OCI-LY7 (cell line): ENCODE measurements at regions not wholly inside any gene's neighbourhood (a gene's known extent, or its start where the extent isn't known, plus 50 kb on each side); places are given as distances from the start of the nearest gene placed in this dataset.

Experiments used
- BruUV-seq: library from RNA; stranded (reverse); fragments of 400-500 nt; replicated peaks from 2 replicates; lab custom pipeline; 2021; lab: Mats Ljungman, UMichigan
- CTCF ChIA-PET: fragments of 300-600 bp; sonication (Branson Sonifier 250); formaldehyde crosslinking; loops from one replicate; lab custom pipeline; 2022; ENCODE audit warnings: antibody characterized with exemption; ENCODE audit not compliant: unreplicated experiment; lab: Charles Lee
- POLR2A ChIA-PET: fragments of 300-600 bp; sonication (Branson Sonifier 250); formaldehyde crosslinking; loops from one replicate; lab custom pipeline; 2022; ENCODE audit warnings: antibody characterized with exemption; lab: Charles Lee
- DNase-seq: peaks from one replicate; pipeline ENCODE4 v3.0.0-alpha.2; 2015; ENCODE audit warnings: low spot score
- H2AFZ ChIP-seq: fragments of 200-600 bp; sonication (generic), shearing (Covaris generic); 2 replicates; pipeline ENCODE4 v1.6.1; 2014; ENCODE audit warnings: mild to moderate bottlenecking, antibody characterized with exemption, low read length, moderate library complexity
- H3K27ac ChIP-seq: fragments of 200-600 bp; sonication (generic); 2 replicates; pipeline ENCODE4 v1.5.1; 2014; ENCODE audit warnings: mixed run types, low read depth, mild to moderate bottlenecking, moderate library complexity, low read length, inconsistent platforms; ENCODE audit not compliant: poor library complexity, severe bottlenecking
- H3K36me3 ChIP-seq: fragments of 200-600 bp; sonication (generic); 2 replicates; pipeline ENCODE4 v1.6.1; 2014; ENCODE audit warnings: mild to moderate bottlenecking, antibody characterized with exemption, low read length, moderate library complexity, mixed read lengths; ENCODE audit not compliant: insufficient read depth
- H3K4me1 ChIP-seq: fragments of 200-600 bp; sonication (generic); 2 replicates; pipeline ENCODE4 v1.5.1; 2014; ENCODE audit warnings: mild to moderate bottlenecking, low read length; ENCODE audit not compliant: insufficient read depth, poor library complexity, severe bottlenecking
- H3K4me2 ChIP-seq: fragments of 200-600 bp; sonication (generic); 2 replicates; pipeline ENCODE4 v1.6.1; 2014; ENCODE audit warnings: mild to moderate bottlenecking, low read length
- H3K4me3 ChIP-seq: fragments of 200-600 bp; sonication (generic); 2 replicates; pipeline ENCODE4 v1.5.1; 2014; ENCODE audit warnings: mild to moderate bottlenecking, low read depth, low read length; ENCODE audit not compliant: poor library complexity, severe bottlenecking
- H3K79me2 ChIP-seq: fragments of 200-600 bp; sonication (generic); 2 replicates; pipeline ENCODE4 v1.6.1; 2016; ENCODE audit warnings: low read depth, mild to moderate bottlenecking, low read length, moderate library complexity, mixed read lengths; ENCODE audit not compliant: insufficient read depth
- H3K9me2 ChIP-seq: fragments of 200-600 bp; sonication (generic); 2 replicates; pipeline ENCODE4 v1.6.1; 2016; ENCODE audit warnings: mild to moderate bottlenecking, low read length, mixed read lengths; ENCODE audit not compliant: insufficient read depth
- H3K9me3 ChIP-seq: fragments of 200-600 bp; sonication (generic); 2 replicates; pipeline ENCODE4 v1.6.1; 2014; ENCODE audit warnings: mild to moderate bottlenecking, mixed run types, low read length, mixed read lengths
- H4K20me1 ChIP-seq: fragments of 200-600 bp; sonication (generic); 2 replicates; pipeline ENCODE4 v1.6.1; 2014; ENCODE audit warnings: mild to moderate bottlenecking, antibody characterized with exemption, low read length, moderate library complexity, mixed read lengths; ENCODE audit not compliant: insufficient read depth
- CTCF ChIP-seq: fragments of 200-600 bp; sonication (generic); conservative IDR thresholded peaks from 2 replicates; pipeline ENCODE4 v1.5.1; 2014; ENCODE audit warnings: mild to moderate bottlenecking, antibody characterized with exemption, low read length, moderate library complexity, mixed read lengths
- EZH2phosphoT487 ChIP-seq: fragments of 200-600 bp; sonication (generic); IDR thresholded peaks from 2 replicates; pipeline ENCODE4 v1.6.1; 2018; ENCODE audit warnings: low read depth, borderline replicate concordance, mild to moderate bottlenecking, mixed run types, antibody characterized with exemption, low read length, moderate library complexity, mixed read lengths
- intact Hi-C: fragments of 100-400 bp; cut with micrococcal nuclease; formaldehyde crosslinking; loops from one replicate; pipeline ENCODE4 v1.10.0; 2022; ENCODE audit not compliant: unreplicated experiment

DNA sequence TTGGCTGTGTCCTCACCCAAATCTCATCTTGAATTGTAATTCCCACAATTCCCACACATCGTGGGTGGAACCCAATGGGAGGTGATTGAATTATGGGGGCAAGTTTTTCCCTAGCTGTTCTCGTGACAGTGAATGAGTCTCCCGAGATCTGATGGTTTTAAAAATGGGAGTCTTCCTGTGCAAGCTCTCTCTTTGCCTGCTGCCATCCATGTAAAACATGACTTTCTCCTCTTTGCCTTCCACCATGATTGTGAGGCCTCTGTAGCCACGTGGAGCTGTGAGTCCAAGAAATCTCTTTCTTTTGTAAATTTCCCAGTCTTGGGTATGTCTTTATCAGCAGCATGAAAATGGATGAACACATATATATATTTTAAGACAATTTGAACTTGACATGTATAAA is 285.4 kb downstream of the BAMBI start:
- H3K79me2 ChIP-seq: no peaks in the 10 kb centered on the region
- no peaks in the 10 kb centered on the region for H3K9me2 ChIP-seq
- no peak overlapping the region for H2AFZ ChIP-seq
- no peak for DNase-seq
- intact Hi-C loops: no loop called here
- H3K9me3 ChIP-seq: no peaks in the 10 kb centered on the region
- TF ChIP-seq EZH2phosphoT487 (no peak), CTCF (no peak)
- H3K27ac ChIP-seq: no peak overlapping the region
- no peaks in the 10 kb centered on the region for H3K4me1 ChIP-seq
- H4K20me1 ChIP-seq: no peaks in the 10 kb centered on the region
- H3K36me3 ChIP-seq: no peaks in the 10 kb centered on the region
- POLR2A ChIA-PET: no interaction called here
- no peak overlapping the region for H3K4me3 ChIP-seq
- BruUV-seq: no TSS peak
- CTCF ChIA-PET: no interaction called here
- H3K4me2 ChIP-seq: no peak overlapping the region

DNA sequence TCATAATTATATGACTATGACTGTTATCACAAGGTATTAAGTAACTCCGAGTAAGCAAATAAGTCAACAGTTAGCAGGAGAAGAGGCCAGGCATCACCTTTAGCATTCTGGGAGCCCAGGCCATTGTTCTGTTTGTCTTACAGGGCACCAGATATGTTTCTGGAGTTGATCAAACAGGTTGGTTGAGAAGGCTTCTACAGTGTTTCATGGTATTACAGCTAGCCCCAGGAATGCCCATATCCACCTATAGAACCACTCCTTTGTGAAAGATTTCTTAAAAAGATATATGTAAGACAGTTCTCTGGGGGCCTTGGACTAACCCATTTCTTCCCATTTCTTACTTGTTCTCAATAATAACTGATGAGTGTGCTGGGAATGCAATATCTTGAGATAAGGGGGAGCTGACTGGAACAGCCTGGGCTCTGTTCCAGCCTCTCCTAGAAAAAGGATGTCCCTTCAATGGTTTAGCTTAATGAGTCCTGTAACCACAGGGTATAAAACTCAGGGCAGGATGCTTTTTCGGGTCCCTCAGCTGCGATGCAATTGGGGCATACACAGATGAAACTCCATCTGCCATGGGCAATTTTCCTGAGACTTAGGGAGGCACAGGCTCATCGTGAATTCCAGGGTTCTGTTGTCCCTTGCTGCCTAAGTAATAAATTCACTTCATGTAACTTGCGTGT is 286.4 kb downstream of the BAMBI start:
- DNase-seq: no peak
- Histone ChIP-seq H3K79me2 (no peaks in the 10 kb centered on the region), H4K20me1 (no peaks in the 10 kb centered on the region), H3K9me2 (no peaks in the 10 kb centered on the region), H3K4me1 (no peaks in the 10 kb centered on the region), H3K9me3 (no peaks in the 10 kb centered on the region), H3K36me3 (no peaks in the 10 kb centered on the region), H2AFZ (no peak overlapping the region), H3K4me3 (no peak overlapping the region), H3K27ac (no peak overlapping the region), H3K4me2 (no peak overlapping the region)
- ChIA-PET CTCF (no interaction called here), POLR2A (no interaction called here)
- intact Hi-C loops: no loop called here
- BruUV-seq: no TSS peak
- no peak for TF ChIP-seq CTCF
- no peak for TF ChIP-seq EZH2phosphoT487

GRCh38 chr10:28965937-28966336 is 288.6 kb downstream of the BAMBI start:
- no peak for TF ChIP-seq EZH2phosphoT487
- TF ChIP-seq CTCF: no peak
- Histone ChIP-seq H2AFZ (no peak overlapping the region), H3K4me2 (no peak overlapping the region), H3K9me2 (no peaks in the 10 kb centered on the region), H4K20me1 (no peaks in the 10 kb centered on the region), H3K79me2 (no peaks in the 10 kb centered on the region), H3K9me3 (no peaks in the 10 kb centered on the region), H3K4me1 (no peaks in the 10 kb centered on the region), H3K4me3 (no peak overlapping the region), H3K27ac (no peak overlapping the region), H3K36me3 (no peaks in the 10 kb centered on the region)
- intact Hi-C loops: no loop called here
- BruUV-seq: no TSS peak
- ChIA-PET CTCF (no interaction called here), POLR2A (no interaction called here)
- no peak for DNase-seq
